ENCODE measurements at regions not wholly inside any gene's neighbourhood (a gene's known extent, or its start where the extent isn't known, plus 50 kb on each side); places are given as distances from the start of the nearest gene placed in this dataset.

- Mint-ChIP-seq H3K27ac (no peak overlapping the region), H3K36me3 (ENCODE audit: low read depth) (no peaks in the 10 kb centered on the region), H3K4me1 (ENCODE audit: low read depth) (no peaks in the 10 kb centered on the region), H3K4me3 (no peak overlapping the region), H3K9me3 (no peaks in the 10 kb centered on the region), H3K27me3 (no peaks in the 10 kb centered on the region)
- CTCF ChIA-PET, result no interaction called here
- intact Hi-C loops (cut with DNase I, micrococcal nuclease), result no loop called here
- POLR2A ChIA-PET, result no interaction called here
- Histone ChIP-seq H3K27ac (ENCODE audit: low read depth in 1 of 2, low read length in 2 of 2) (no peak overlapping the region), H3K4me1 (ENCODE audit: insufficient read depth, low read length) (no peaks in the 10 kb centered on the region), H3K4me3 (ENCODE audit: low read length) (no peak overlapping the region), H3K9me3 (ENCODE audit: control insufficient read depth in 1 of 2, insufficient read depth in 1 of 2, low read length in 2 of 2) (no peaks in the 10 kb centered on the region), H3K36me3 (ENCODE audit: insufficient read depth, low read length) (no peaks in the 10 kb centered on the region), H3K27me3 (ENCODE audit: control insufficient read depth in 1 of 2, insufficient read depth in 2 of 2, low read length in 2 of 2) (no peaks in the 10 kb centered on the region)
- no peak for TF ChIP-seq CTCF (IDR thresholded peaks at IDR 0.05)
- ATAC-seq (ENCODE audit: poor library complexity), result no peak
- no peak for DNase-seq
These were observed 114.4 kb upstream of the POF1B start for GRCh38 chrX:85493821-85494220.

GRCh38 chrX:85454295-85454694, 74.8 kb upstream of the POF1B start:
- intact Hi-C loops (cut with DNase I, micrococcal nuclease), result no loop called here
- no peak overlapping the region for H3K4me3 ChIP-seq (ENCODE audit: low read length)
- ChIA-PET POLR2A (no interaction called here), CTCF (no interaction called here)
- no peaks in the 10 kb centered on the region for H3K27me3 ChIP-seq (ENCODE audit: control insufficient read depth in 1 of 2, insufficient read depth in 2 of 2, low read length in 2 of 2)
- no peaks in the 10 kb centered on the region for H3K4me1 ChIP-seq (ENCODE audit: insufficient read depth, low read length)
- Mint-ChIP-seq H3K27ac (no peak overlapping the region), H3K36me3 (ENCODE audit: low read depth) (no peaks in the 10 kb centered on the region), H3K9me3 (no peaks in the 10 kb centered on the region), H3K4me3 (no peak overlapping the region), H3K27me3 (no peaks in the 10 kb centered on the region), H3K4me1 (ENCODE audit: low read depth) (no peaks in the 10 kb centered on the region)
- H3K27ac ChIP-seq (ENCODE audit: low read depth in 1 of 2, low read length in 2 of 2), result no peak overlapping the region
- no peak for DNase-seq
- no peaks in the 10 kb centered on the region for H3K36me3 ChIP-seq (ENCODE audit: insufficient read depth, low read length)
- no peak for ATAC-seq (ENCODE audit: poor library complexity)
- TF ChIP-seq CTCF (IDR thresholded peaks at IDR 0.05), result no peak
- no peaks in the 10 kb centered on the region for H3K9me3 ChIP-seq (ENCODE audit: control insufficient read depth in 1 of 2, insufficient read depth in 1 of 2, low read length in 2 of 2)

- H3K4me3 ChIP-seq (ENCODE audit: low read length), result no peak overlapping the region
- Mint-ChIP-seq H3K4me1 (ENCODE audit: low read depth) (no peaks in the 10 kb centered on the region), H3K27me3 (no peaks in the 10 kb centered on the region), H3K4me3 (no peak overlapping the region), H3K36me3 (ENCODE audit: low read depth) (no peaks in the 10 kb centered on the region), H3K27ac (no peak overlapping the region), H3K9me3 (peaks cover 3% of the 10 kb centered on the region)
- peaks cover 0 to 4% of the 10 kb centered on the region in 2 experiments for H3K9me3 ChIP-seq (ENCODE audit: control insufficient read depth in 1 of 2, insufficient read depth in 1 of 2, low read length in 2 of 2)
- no peak for TF ChIP-seq CTCF (IDR thresholded peaks at IDR 0.05)
- no peaks in the 10 kb centered on the region for H3K36me3 ChIP-seq (ENCODE audit: insufficient read depth, low read length)
- H3K4me1 ChIP-seq (ENCODE audit: insufficient read depth, low read length), result no peaks in the 10 kb centered on the region
- H3K27ac ChIP-seq (ENCODE audit: low read depth in 1 of 2, low read length in 2 of 2), result no peak overlapping the region
- POLR2A ChIA-PET, result no interaction called here
- ATAC-seq (ENCODE audit: poor library complexity) (no peak), DNase-seq (no peak)
- intact Hi-C loops (cut with DNase I, micrococcal nuclease), result no loop called here
- CTCF ChIA-PET, result no interaction called here
- no peaks in the 10 kb centered on the region for H3K27me3 ChIP-seq (ENCODE audit: control insufficient read depth in 1 of 2, insufficient read depth in 2 of 2, low read length in 2 of 2)
These were observed 65.1 kb upstream of the POF1B start for GRCh38 chrX:85444613-85445012.

Measured in CD4-positive, alpha-beta T cell (primary cell).